Memory B cell (primary cell): ENCODE measurements at regions not wholly inside any gene's neighbourhood (a gene's known extent, or its start where the extent isn't known, plus 50 kb on each side); places are given as distances from the start of the nearest gene placed in this dataset.

Source experiments
- ATAC-seq: fragments of 150-1000 bp; cut with Tn5 transposase; 2 replicates; pipeline ENCODE4 v1.10.0; 2021; ENCODE audit warnings: low read depth, mild to moderate bottlenecking, moderate library complexity
- DNase-seq, 2 donors: peaks; one replicate each; pipeline ENCODE4 v3.0.0; 2022; ENCODE audit warnings: low spot score in 2 of 2
- H3K27ac Mint-ChIP-seq: one replicate; pipeline ENCODE4 v1.8.0; 2022; ENCODE audit warnings: mild to moderate bottlenecking, moderate library complexity, mixed read lengths
- H3K27me3 Mint-ChIP-seq: one replicate; pipeline ENCODE4 v1.8.0; 2022; ENCODE audit warnings: mixed read lengths
- H3K36me3 Mint-ChIP-seq: one replicate; pipeline ENCODE4 v1.8.0; 2022; ENCODE audit warnings: mild to moderate bottlenecking, mixed read lengths
- H3K4me1 Mint-ChIP-seq: one replicate; pipeline ENCODE4 v1.8.0; 2022; ENCODE audit warnings: mixed read lengths
- H3K4me3 Mint-ChIP-seq: one replicate; pipeline ENCODE4 v1.8.0; 2022; ENCODE audit warnings: mild to moderate bottlenecking, moderate library complexity, mixed read lengths
- H3K9me3 Mint-ChIP-seq: one replicate; pipeline ENCODE4 v1.8.0; 2022; ENCODE audit warnings: mixed read lengths

DNA sequence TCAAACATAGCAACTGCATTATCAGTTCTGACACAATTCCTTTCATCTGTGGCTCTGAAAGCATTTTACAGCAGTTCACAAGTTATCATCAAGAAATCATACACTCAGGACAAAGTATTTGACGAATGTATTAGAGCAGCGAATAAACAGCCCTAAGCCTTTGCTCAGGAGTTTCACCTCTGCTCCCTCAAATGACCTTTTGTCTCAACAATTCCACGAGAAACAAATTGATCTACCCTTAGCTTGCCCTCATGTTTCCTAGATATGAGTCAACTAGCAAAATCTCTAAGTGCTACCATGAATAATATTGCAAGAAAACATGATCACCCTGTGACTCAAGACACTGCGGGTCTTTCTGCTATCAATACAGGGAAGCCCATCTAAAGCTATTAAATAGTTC is 396.1 kb downstream of the EFNB2 start:
- Mint-ChIP-seq H3K4me3 (no peak overlapping the region), H3K36me3 (no peaks in the 10 kb centered on the region), H3K27me3 (no peaks in the 10 kb centered on the region), H3K27ac (no peak overlapping the region), H3K9me3 (peaks cover 1% of the 10 kb centered on the region), H3K4me1 (no peaks in the 10 kb centered on the region)
- no peak for DNase-seq
- ATAC-seq, result no peak

GRCh38 chr13:106138620-106139019 is 396.8 kb downstream of the EFNB2 start:
- ATAC-seq (no peak), DNase-seq (no peak)
- Mint-ChIP-seq H3K27ac (no peak overlapping the region), H3K27me3 (no peaks in the 10 kb centered on the region), H3K36me3 (no peaks in the 10 kb centered on the region), H3K9me3 (peaks cover 1% of the 10 kb centered on the region), H3K4me3 (no peak overlapping the region), H3K4me1 (no peaks in the 10 kb centered on the region)

DNA sequence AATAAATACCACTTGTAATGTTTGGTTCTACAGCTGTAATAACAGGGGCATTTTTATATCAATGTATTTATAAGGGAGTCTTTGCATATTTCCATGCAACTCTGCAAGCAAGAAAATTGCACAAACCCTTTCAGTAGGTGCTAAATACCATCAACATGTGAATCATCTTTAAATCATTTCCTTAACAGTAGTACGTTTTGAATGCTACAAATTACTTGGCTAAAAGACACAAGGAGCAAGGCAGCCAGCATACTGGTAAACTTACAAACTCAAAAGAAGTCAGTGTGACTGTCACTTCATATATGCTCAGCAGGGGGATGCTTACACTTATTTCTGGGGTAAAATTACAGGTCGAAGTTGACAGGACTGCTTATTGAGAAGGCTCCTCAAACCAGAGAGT is 402.4 kb downstream of the EFNB2 start:
- DNase-seq (no peak), ATAC-seq (no peak)
- peaks cover 3% of the 10 kb centered on the region for H3K9me3 Mint-ChIP-seq
- H3K36me3 Mint-ChIP-seq, result no peaks in the 10 kb centered on the region
- H3K4me3 Mint-ChIP-seq, result no peak overlapping the region
- H3K27me3 Mint-ChIP-seq, result no peaks in the 10 kb centered on the region
- H3K27ac Mint-ChIP-seq, result no peak overlapping the region
- no peaks in the 10 kb centered on the region for H3K4me1 Mint-ChIP-seq

GRCh38 chr13:106132216-106132615 is 403.2 kb downstream of the EFNB2 start:
- no peaks in the 10 kb centered on the region for H3K27me3 Mint-ChIP-seq
- no peaks in the 10 kb centered on the region for H3K36me3 Mint-ChIP-seq
- no peak for ATAC-seq

GRCh38 chr13:106129993-106130392 is 405.5 kb downstream of the EFNB2 start:
- H3K27ac Mint-ChIP-seq, result no peak overlapping the region
- H3K4me3 Mint-ChIP-seq, result no peak overlapping the region
- H3K27me3 Mint-ChIP-seq, result no peaks in the 10 kb centered on the region
- DNase-seq (no peak), ATAC-seq (no peak)
- no peaks in the 10 kb centered on the region for H3K36me3 Mint-ChIP-seq
- no peaks in the 10 kb centered on the region for H3K4me1 Mint-ChIP-seq
- H3K9me3 Mint-ChIP-seq, result peaks cover 5% of the 10 kb centered on the region

More at GRCh38 chr13:106132216-106132615, 403.2 kb downstream of the EFNB2 start:
- DNase-seq, result no peak
- Mint-ChIP-seq H3K27ac (no peak overlapping the region), H3K4me1 (no peaks in the 10 kb centered on the region), H3K9me3 (peaks cover 6% of the 10 kb centered on the region), H3K4me3 (no peak overlapping the region)

DNA sequence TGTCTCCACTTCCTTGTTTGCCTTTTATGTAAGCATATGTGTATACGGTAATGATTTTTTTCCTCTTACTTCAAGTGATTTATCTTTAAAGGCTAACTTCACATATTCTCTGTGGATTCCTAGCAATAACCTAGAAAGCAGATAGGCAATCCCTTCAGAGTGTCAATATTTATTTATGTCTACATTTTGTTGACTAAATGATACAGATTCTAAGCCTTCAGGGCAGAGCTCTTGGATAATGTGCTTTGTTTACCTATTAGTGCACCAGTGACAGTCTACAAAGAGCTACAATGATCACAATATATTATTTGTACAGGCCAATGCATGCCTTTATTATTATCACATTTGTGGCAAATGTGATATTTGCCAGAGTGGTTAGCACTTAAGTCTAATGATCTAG is 406.2 kb downstream of the EFNB2 start:
- H3K9me3 Mint-ChIP-seq, result peaks cover 5% of the 10 kb centered on the region

GRCh38 chr13:106122234-106122633 is 413.2 kb downstream of the EFNB2 start:
- DNase-seq (no peak), ATAC-seq (no peak)
- H3K27me3 Mint-ChIP-seq, result no peaks in the 10 kb centered on the region
- no peaks in the 10 kb centered on the region for H3K4me1 Mint-ChIP-seq
- no peaks in the 10 kb centered on the region for H3K9me3 Mint-ChIP-seq
- no peak overlapping the region for H3K27ac Mint-ChIP-seq
- H3K36me3 Mint-ChIP-seq, result no peaks in the 10 kb centered on the region
- H3K4me3 Mint-ChIP-seq, result no peak overlapping the region

More for the DNA sequence above, 406.2 kb downstream of the EFNB2 start:
- no peaks in the 10 kb centered on the region for H3K27me3 Mint-ChIP-seq
- H3K27ac Mint-ChIP-seq, result no peak overlapping the region
- no peak for DNase-seq
- no peak overlapping the region for H3K4me3 Mint-ChIP-seq
- no peaks in the 10 kb centered on the region for H3K4me1 Mint-ChIP-seq
- ATAC-seq, result no peak
- no peaks in the 10 kb centered on the region for H3K36me3 Mint-ChIP-seq

GRCh38 chr13:106121173-106121754 is 414.2 kb downstream of the EFNB2 start:
- Mint-ChIP-seq H3K9me3 (no peaks in the 10 kb centered on the region), H3K36me3 (no peaks in the 10 kb centered on the region), H3K27ac (no peak overlapping the region), H3K4me3 (no peak overlapping the region), H3K4me1 (no peaks in the 10 kb centered on the region), H3K27me3 (no peaks in the 10 kb centered on the region)
- DNase-seq (no peak), ATAC-seq (no peak)

DNA sequence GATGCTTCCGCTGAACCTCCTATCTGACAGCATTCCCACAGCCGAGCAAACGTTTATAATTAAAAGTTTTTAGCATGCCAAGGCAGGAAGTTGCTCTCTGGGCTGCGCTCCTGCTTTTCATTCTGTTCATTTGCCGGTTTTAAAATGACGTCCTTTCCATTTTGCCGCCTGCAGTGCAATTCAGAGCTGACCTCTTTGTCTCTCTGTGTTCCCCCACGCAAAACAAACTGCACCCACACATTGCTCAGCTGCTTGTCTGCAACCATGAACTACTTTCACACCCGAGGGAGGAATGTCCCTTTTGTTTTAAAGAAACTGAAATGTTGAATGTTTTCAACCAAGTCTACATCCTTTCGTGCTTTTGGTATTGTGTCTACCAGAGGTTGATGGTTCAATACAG is 416.5 kb downstream of the EFNB2 start:
- Mint-ChIP-seq H3K36me3 (no peaks in the 10 kb centered on the region), H3K9me3 (no peaks in the 10 kb centered on the region), H3K4me3 (no peak overlapping the region), H3K27ac (no peak overlapping the region), H3K27me3 (no peaks in the 10 kb centered on the region), H3K4me1 (no peaks in the 10 kb centered on the region)
- ATAC-seq (no peak), DNase-seq (no peak)

DNA sequence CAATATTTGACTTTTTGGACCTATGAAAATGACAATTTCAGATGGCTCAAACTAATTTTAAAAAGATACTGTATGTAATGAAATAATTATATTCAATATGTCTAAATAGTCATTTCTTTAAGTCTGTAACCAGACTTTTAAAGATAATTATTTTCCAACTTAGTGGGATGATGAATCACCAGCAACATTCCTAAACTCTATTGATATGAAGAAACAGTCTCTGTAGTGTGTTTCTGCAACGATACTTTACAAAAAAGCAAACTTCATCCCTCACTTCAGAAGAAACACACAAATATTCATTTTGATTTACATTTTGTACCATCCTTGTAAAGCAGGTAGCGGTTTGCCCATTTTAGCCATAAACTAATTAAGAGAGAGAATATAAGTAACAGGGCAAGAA is 417.4 kb downstream of the EFNB2 start:
- no peak overlapping the region for H3K4me3 Mint-ChIP-seq
- DNase-seq (no peak), ATAC-seq (no peak)
- H3K9me3 Mint-ChIP-seq, result no peaks in the 10 kb centered on the region
- H3K27me3 Mint-ChIP-seq, result no peaks in the 10 kb centered on the region
- no peaks in the 10 kb centered on the region for H3K36me3 Mint-ChIP-seq
- no peak overlapping the region for H3K27ac Mint-ChIP-seq
- H3K4me1 Mint-ChIP-seq, result no peaks in the 10 kb centered on the region

- Mint-ChIP-seq H3K36me3 (no peaks in the 10 kb centered on the region), H3K27me3 (no peaks in the 10 kb centered on the region), H3K4me3 (no peak overlapping the region), H3K9me3 (no peaks in the 10 kb centered on the region), H3K4me1 (no peaks in the 10 kb centered on the region), H3K27ac (no peak overlapping the region)
- no peak for ATAC-seq
- DNase-seq, result no peak
Measured at GRCh38 chr13:106117640-106118039, 417.8 kb downstream of the EFNB2 start.

GRCh38 chr13:106117035-106117434 is 418.4 kb downstream of the EFNB2 start:
- H3K4me1 Mint-ChIP-seq, result no peaks in the 10 kb centered on the region
- H3K4me3 Mint-ChIP-seq, result no peak overlapping the region
- DNase-seq, result no peak
- no peaks in the 10 kb centered on the region for H3K27me3 Mint-ChIP-seq
- no peak overlapping the region for H3K27ac Mint-ChIP-seq
- H3K9me3 Mint-ChIP-seq, result no peaks in the 10 kb centered on the region
- no peak for ATAC-seq
- H3K36me3 Mint-ChIP-seq, result no peaks in the 10 kb centered on the region

GRCh38 chr13:106115081-106115480 is 420.4 kb downstream of the EFNB2 start:
- Mint-ChIP-seq H3K9me3 (no peaks in the 10 kb centered on the region), H3K36me3 (no peaks in the 10 kb centered on the region), H3K4me3 (no peak overlapping the region), H3K27ac (no peak overlapping the region), H3K27me3 (no peaks in the 10 kb centered on the region), H3K4me1 (no peaks in the 10 kb centered on the region)
- ATAC-seq (no peak), DNase-seq (no peak)

- H3K27ac Mint-ChIP-seq, result no peak overlapping the region
- ATAC-seq (no peak), DNase-seq (no peak)
- H3K9me3 Mint-ChIP-seq, result no peaks in the 10 kb centered on the region
- no peaks in the 10 kb centered on the region for H3K27me3 Mint-ChIP-seq
- no peak overlapping the region for H3K4me3 Mint-ChIP-seq
- no peaks in the 10 kb centered on the region for H3K4me1 Mint-ChIP-seq
- H3K36me3 Mint-ChIP-seq, result no peaks in the 10 kb centered on the region
Measured at GRCh38 chr13:106113796-106114195, 421.7 kb downstream of the EFNB2 start.

GRCh38 chr13:106112191-106112590 is 423.3 kb downstream of the EFNB2 start:
- H3K4me3 Mint-ChIP-seq, result no peak overlapping the region
- H3K27me3 Mint-ChIP-seq, result no peaks in the 10 kb centered on the region
- no peaks in the 10 kb centered on the region for H3K36me3 Mint-ChIP-seq
- no peak for DNase-seq
- H3K9me3 Mint-ChIP-seq, result no peaks in the 10 kb centered on the region
- no peak for ATAC-seq
- no peak overlapping the region for H3K27ac Mint-ChIP-seq
- H3K4me1 Mint-ChIP-seq, result no peaks in the 10 kb centered on the region
